ENCODE measurements at regions not wholly inside any gene's neighbourhood (a gene's known extent, or its start where the extent isn't known, plus 50 kb on each side); places are given as distances from the start of the nearest gene placed in this dataset.
"Not testable (repeated sequence)": the region's sequence is repeated elsewhere in the genome, so short reads cannot be mapped to it uniquely, and the experiment has no call there.

- DNase-seq (ENCODE audit: low read depth): no peak
Measured at GRCh38 chr10:34058845-34059614, 724.6 kb upstream of the NRP1 start.

GRCh38 chr10:34055410-34055985, 721.0 kb upstream of the NRP1 start:
- not testable (repeated sequence) for DNase-seq (ENCODE audit: low read depth)

- DNase-seq (ENCODE audit: low read depth): peak; percentile 87
Measured at GRCh38 chr10:34049887-34050286, 715.4 kb upstream of the NRP1 start.

DNA sequence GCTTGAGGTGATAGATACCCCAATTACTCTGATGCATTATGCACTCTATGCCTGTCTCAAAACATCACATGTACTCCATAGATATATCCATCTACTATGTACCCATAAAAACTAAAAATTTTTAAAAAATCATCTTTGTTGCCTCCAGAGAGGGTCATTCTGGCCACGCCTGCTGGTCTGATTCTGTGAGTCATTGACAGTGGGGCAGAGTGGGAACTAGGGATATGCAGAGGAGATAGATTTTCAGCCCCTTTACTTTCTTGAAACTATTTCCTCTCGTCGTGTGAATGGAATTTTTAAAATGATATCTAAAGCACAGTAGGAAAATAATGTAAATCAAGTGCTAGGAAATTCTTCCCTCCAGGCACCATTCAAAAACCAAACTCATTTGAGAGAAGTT, 715.0 kb upstream of the NRP1 start:
- DNase-seq (ENCODE audit: low read depth): peak; percentile 22

DNA sequence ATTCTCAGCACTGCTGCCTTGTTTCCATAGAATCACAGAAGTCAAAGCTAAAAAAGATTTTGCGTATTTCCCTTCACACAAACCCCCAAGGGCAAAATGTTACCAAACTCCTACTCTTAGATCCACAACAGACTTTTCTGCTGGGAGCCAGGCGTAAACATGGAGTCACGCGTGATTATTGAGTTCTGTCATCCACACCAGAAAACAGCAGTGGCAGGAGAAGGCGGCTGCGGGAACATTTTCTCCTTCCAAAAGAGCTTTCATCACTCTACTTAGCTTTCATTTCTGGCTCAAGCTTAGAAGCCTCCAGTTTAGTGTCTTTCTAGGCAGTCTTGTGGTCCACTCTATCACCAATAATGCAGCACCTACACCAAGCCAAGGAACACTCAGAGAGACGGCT, 712.9 kb upstream of the NRP1 start:
- no peak for DNase-seq (ENCODE audit: low read depth)

DNA sequence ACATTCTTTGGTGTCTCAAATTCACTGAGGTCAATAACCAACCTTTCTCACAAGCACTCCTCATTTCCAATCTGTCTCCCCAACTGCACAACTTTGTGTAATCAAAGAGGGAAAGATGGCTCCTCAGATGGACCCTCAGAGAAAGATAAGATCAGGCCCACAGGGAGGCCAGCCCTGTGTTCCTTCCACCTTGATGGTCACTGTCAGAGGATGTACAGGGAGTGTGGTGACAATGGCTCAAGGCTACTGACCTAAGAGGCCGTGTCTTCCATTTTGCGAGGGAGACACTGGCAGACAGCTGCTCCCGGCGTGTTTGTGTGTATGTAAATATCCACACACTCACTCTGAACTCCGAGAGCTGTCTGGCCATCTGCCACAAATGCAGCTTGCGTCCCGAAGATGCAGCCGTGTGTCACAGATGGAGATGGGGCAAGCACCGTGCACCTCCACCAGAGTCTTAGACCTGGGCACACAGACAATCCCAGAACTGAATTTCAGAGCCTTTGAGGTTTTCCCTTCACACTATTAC, 712.1 kb upstream of the NRP1 start:
- DNase-seq (ENCODE audit: low read depth): no peak

DNA sequence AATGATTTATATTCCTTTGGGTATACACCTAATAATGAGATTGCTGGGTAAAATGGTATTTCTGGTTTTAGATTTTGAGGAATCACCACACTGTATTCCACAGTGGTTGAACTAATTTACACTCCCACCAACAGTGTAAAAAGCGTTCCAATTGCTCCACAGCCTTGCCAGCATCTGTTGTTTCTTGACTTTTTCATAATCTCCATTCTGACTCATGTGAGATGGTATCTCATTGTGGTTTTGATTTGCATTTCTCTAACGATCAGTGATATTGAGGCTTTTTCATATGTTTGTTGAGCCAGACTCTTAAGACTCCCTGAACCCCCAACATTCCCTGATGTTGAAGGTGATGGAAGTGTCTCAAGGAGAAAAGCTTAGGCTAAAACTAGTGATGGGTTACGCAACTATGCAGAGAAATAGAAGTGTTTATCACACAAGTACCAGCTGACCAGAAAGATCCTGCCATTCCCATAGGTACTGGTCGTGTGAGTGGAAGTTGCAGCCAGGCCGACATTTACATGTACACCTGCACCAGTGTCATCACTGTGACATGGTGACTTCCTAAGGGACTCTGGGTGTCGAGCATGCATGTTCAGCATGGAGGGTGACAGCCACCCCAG, 711.2 kb upstream of the NRP1 start:
- DNase-seq (ENCODE audit: low read depth): peak; percentile 64

DNA sequence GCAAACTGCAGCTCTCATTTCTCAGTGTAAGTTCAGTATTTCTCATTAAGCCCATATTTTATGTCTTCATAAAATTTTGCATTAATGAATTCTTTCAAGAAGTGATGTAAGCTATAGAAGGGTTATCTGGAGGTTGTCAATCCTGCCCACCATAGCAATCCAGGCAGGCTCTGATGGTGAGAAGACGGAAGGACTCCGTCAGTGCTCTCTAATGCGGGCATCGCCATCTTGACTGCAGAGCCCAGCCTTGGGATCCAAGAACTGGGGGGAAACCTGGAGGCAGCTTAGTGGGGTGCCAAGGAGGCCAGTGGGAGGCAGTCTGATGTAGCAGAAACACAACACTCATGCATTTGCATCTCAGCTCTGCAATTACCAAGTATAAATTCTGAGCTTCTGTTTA, 707.4 kb upstream of the NRP1 start:
- no peak for DNase-seq (ENCODE audit: low read depth)

DNA sequence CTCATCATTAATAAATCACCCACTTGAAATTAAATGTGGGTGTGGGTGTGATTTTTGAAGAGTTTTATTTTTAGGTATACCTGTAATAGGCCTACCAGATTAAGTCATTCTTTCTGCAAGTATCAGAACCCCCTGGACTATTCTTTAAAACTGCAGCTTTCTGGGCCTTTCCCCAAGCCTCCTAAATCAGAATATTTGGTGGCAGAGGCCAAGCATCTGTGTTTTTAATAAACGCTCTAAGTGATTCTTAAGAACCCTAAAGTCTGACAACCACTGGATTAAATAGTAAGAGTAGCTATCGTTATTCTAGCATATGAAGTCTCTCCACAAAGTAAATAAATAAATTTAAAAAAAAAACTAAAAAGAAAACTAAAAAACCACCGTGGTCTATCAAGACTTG, 703.0 kb upstream of the NRP1 start:
- no peak for DNase-seq (ENCODE audit: low read depth)

DNA sequence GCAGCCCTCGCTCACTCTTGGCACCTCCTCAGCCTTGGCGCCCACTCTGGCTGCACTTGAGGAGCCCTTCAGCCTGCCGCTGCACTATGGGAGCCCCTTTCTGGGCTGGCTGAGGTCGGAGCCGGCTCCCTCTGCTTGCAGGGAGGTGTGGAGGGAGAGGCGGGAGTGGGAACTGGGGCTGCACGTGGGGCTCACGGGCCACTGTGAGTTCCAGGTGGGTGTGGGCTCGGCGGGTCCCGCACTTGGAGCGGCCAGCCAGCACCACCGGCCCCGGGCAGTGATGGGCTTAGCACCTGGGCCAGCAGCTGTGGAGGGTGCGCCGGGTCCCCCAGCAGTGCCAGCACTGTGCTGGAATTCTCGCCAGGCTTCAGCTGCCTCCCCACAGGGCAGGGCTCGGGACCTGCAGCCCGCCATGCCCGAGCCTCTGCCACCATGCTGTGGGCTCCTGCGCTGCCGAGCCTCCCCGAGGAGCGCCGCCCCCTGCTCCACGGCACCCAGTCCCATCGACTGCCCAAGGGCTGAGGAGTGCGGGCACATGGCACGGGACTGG, 700.8 kb upstream of the NRP1 start:
- DNase-seq (ENCODE audit: low read depth): not testable (repeated sequence)

GRCh38 chr10:34033078-34033477, 698.6 kb upstream of the NRP1 start:
- DNase-seq (ENCODE audit: low read depth): no peak

- DNase-seq (ENCODE audit: low read depth): no peak
Measured at GRCh38 chr10:34032564-34032963, 698.1 kb upstream of the NRP1 start.

- peak; percentile 58 for DNase-seq (ENCODE audit: low read depth)
Measured at GRCh38 chr10:34031400-34031799, 696.9 kb upstream of the NRP1 start.

DNA sequence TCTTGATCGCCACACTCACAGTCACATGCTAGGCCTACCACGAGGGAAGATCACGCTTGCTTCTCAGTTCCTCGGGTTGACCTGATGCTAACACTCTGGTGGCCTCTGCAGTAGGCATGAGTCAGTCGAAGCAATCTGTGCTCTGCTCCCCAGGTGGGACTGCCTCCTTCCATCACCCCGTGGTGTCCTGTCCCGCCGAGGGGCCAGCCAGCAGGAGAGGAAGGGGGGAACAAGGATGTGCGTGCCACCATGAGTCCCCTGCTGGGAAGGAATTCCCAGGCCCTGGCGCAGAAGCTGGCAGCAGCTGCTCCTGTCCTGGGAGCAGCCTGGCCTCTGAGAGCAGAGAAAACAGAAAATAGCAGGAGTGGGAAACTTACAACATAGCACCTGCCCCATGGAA, 695.0 kb upstream of the NRP1 start:
- no peak for DNase-seq (ENCODE audit: low read depth)

DNA sequence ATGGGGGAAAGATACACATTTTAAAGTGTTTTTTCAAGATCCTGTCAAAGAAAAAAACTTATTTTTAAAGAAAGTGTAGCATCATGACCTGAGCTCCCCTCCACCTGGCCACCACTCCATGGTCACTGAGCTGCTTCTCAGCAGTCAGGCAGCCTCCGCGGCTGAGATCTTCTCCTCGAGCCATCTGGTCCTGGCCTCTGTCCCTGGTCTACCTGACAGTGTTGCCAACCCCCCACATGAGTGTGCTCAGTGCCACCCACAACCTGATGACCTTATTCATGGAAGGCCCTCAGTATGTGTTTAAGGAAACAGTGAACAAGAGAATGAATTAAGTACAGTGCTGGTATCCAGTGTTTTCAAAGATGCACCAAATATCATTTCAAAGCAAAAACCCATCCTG, 694.5 kb upstream of the NRP1 start:
- DNase-seq (ENCODE audit: low read depth): no peak

DNA sequence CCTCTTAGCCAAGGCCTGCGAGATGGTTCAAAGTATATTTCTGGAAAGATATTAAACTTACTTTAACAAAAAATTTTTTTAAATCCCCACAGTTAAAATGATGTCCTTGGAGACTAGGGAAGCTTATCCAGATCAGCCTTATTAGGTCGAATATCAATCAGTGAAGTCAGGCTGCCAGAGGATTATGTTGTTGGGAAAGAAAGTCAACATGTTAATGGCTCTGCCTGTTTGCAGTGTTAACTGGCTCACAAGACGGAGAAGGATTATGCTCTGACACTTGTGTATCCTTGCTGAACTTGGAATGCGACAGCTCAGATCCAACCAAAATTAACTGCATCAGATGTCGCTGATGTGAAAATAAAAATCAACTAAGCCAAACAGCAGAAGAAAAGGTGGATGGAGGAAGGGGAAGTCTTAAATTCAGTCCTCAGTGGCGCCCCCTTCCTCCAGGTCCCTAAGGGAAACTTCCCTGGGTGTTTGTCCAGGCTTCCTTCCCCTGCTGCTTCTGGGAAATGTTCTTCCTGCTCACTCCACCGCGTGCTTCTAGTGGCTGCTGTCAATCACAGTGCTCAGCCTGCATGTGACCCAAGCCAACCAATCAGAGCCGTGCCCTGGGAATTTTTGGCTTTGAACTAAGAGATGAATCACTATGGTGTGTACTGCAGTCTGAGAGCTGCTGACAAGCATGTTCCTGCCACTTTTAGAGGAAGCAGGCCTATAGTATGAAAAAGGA, 690.4 kb upstream of the NRP1 start:
- peak; percentile 51 for DNase-seq (ENCODE audit: low read depth)

DNA sequence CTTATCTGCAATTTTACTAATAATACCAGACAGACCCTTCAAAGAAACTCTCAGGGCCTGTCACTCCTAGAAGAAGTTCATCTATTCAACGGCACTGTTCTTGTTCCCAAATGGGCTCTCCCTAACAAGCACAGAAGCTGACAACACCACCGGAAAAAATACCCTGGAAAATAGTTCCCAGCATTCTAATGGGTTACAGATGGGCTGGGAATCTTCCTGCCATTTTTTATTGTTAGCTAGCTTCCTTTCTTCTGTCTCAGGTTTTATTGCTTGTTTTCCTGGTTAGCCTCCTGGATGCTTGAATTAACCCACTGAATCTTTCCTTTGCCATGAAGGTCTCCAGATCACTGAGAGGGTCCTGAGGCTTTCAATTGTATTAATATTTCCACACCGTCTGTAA, 689.8 kb upstream of the NRP1 start:
- no peak for DNase-seq (ENCODE audit: low read depth)

DNA sequence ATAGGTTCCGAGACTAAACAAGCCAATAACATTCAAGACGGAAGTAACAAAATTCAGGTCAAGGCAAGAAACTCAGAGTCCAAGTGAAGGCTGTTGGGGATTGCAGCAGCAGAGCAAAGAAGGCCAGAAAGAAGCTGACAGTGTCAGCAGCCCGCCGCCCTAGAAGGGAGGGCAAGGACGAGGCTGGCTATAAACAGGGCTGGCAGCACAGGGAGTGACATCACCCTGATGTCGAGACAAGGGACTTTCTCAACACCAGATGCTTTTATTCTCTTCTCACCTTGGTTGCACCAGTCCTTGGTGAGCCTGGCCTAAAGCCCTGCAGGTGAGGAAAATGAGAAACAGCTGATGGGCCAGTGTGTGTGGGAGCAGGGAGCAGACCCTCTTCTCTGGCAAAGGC, 687.7 kb upstream of the NRP1 start:
- DNase-seq (ENCODE audit: low read depth): no peak

DNA sequence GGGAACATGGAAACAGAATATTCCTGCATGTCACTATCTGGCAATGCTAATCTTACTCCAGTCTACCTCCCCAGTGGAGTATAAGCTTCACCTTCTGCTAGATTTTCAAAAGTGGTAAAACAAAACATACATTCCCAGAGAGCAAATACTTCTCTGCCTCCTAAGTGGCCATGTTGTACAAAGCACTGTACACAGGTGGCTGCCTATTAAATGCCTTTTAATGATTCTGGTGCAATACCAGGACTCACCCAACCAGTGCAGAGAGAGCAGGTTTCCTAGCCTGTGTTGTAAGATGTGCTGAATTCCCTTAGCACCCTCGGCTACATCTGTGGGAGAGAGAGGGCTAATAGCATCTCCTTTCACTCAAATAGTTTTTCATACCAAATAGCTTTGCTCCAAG, 684.3 kb upstream of the NRP1 start:
- DNase-seq (ENCODE audit: low read depth): no peak

DNA sequence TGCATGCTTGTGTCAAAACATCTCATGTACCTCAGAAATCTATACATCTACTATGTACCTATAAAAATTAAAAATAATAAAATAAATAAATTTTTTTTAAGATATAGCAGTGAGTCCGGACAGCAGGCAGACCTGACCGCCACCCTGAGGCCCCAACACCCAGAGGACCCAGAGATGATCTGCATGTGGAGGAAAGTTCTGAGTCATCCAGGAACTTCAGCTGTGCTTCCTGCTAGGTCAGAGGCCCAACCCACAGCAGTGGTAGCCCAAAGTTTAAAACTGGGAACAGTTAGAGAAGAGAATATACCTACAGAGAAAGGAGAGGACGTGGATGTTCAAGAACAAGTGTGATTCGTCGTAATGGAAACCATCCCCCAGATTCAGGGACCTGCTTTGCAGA, 683.7 kb upstream of the NRP1 start:
- peak; percentile 45 for DNase-seq (ENCODE audit: low read depth)

DNA sequence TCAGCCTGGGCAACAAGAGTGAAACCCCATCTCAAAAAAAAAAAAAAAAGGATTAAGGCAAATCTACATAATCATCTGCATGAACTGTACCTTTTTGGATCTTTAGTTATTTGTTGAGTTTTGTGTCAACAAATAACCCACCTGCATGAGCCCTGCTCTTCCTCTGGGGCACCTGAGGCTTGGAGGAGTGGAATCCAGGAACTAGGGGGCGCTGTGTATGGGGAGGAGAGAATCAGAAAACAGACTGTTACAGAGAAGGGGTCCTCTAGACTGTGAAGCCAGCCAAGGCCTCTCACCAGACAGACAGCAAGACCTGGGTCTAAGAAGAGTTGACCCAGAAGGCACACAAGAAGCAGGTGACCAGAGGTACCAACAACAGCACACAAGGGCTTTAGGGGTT, 682.8 kb upstream of the NRP1 start:
- no peak for DNase-seq (ENCODE audit: low read depth)

GRCh38 chr10:34016576-34016975, 682.1 kb upstream of the NRP1 start:
- DNase-seq (ENCODE audit: low read depth): no peak
